Heart left ventricle (tissue), 16 donors: ENCODE measurements at regions not wholly inside any gene's neighbourhood (a gene's known extent, or its start where the extent isn't known, plus 50 kb on each side); places are given as distances from the start of the nearest gene placed in this dataset.

Experiments
- ATAC-seq, 4 donors: fragments of 200-7000 bp; cut with Tn5 transposase; one replicate each; pipeline ENCODE4 v1.9.1; 2020 to 2022; ENCODE audit warnings: moderate library complexity in 4 of 4, mild to moderate bottlenecking in 3 of 4, moderate number of reproducible peaks in 1 of 4
- DNase-seq, 5 donors: peaks; one replicate each; pipeline ENCODE4 v3.0.0-alpha.2; 2020
- H3K27ac ChIP-seq, 12 donors: fragments of 200-600 bp; sonication (generic) in 4 of 12; one replicate each; pipeline versions ENCODE4 v1.5.0 to v1.8.0; 2016 to 2022; ENCODE audit warnings: mild to moderate bottlenecking in 2 of 12
- H3K27me3 ChIP-seq, 9 donors: fragments of 200-600 bp; sonication (generic) in 2 of 9; one replicate each; pipeline versions ENCODE4 v1.5.1 to v1.8.0; 2016 to 2022; ENCODE audit warnings: mild to moderate bottlenecking in 3 of 9
- H3K36me3 ChIP-seq, 9 donors: fragments of 200-600 bp; sonication (generic) in 2 of 9; one replicate each; pipeline versions ENCODE4 v1.5.0 to v1.8.0; 2018 to 2022; ENCODE audit warnings: mild to moderate bottlenecking in 2 of 9
- H3K4me1 ChIP-seq, 12 donors: fragments of 200-600 bp; sonication (generic) in 4 of 12; one replicate each; pipeline versions ENCODE4 v1.5.0 to v1.8.0; 2016 to 2022; ENCODE audit warnings: mild to moderate bottlenecking in 3 of 12
- H3K4me3 ChIP-seq, 12 donors: fragments of 200-600 bp; sonication (generic) in 4 of 12; one replicate each; pipeline versions ENCODE4 v1.5.0 to v1.8.0; 2017 to 2022; ENCODE audit warnings: mild to moderate bottlenecking in 9 of 12, moderate library complexity in 4 of 12
- H3K9me3 ChIP-seq, 12 donors: fragments of 200-600 bp; sonication (generic) in 4 of 12; one replicate each; pipeline versions ENCODE4 v1.5.0 to v1.8.0; 2016 to 2022; ENCODE audit warnings: mild to moderate bottlenecking in 1 of 12
- CTCF ChIP-seq, 12 donors: fragments of 200-600 bp; sonication (generic) in 4 of 12; IDR thresholded peaks; one replicate each; pipeline versions ENCODE4 v1.5.0 to v1.8.0; 2018 to 2022; ENCODE audit warnings: antibody characterized with exemption in 12 of 12, mild to moderate bottlenecking in 5 of 12
- POLR2A ChIP-seq, 2 donors: fragments of 450-650 bp; IDR thresholded peaks; one replicate each; pipeline ENCODE4 v1.6.1; 2017; ENCODE audit warnings: antibody characterized with exemption in 2 of 2, mild to moderate bottlenecking in 2 of 2, moderate library complexity in 2 of 2
- WGBS, 4 donors: extraction: QIAGEN DNeasy Blood & Tissue Kit in 2 of 4; methylation state at CpG; one replicate each; pipeline versions ENCODE4 v1.1.5 to v1.1.7; 2013 to 2018; 5-methylcytosine and 5-hydroxymethylcytosine counted together
- intact Hi-C, 10 donors: fragments of 100-400 bp; cut with DNase I; formaldehyde crosslinking; loops; one replicate each; pipeline versions ENCODE4 v1.11.1 to v1.14.2; 2022
- donor health status: ischemic (EF 13 %, LVEDD 7.1; RV severe dilation, severe dysfunction).
- donor health status: healthy with polysubstance abuse.
- donor health status: DM: no; HTN: yes; CAD: no.
- donor health status: DM: no; HTN: no; CAD: no.
- donor health status: ischemic (EF 25% LVEDD 6.9; RV normal size, moderate dysfunction).
- donor health status: ischemic (EF 25% LVEDD 5.7; RV mildly dilated, moderate dysfunction).
- donor health status: healthy.
- donor health status: DM: yes; HTN: yes; CAD: no.
- donor health status: ischemic (EF 35%, LVEDD 5.7; RV mildly dilated, moderate dysfunction).
- donor health status: nonischemic (EF 11% LVEDD 7.7; RV severe dilation, severe dysfunction).
- donor health status: DM: yes; HTN: yes; CAD: no.
- donor health status: PGD.
- donor health status: ischemic (EF 29% LVEDD 5.4; RV normal size, mild dysfunction).
- donor health status: nonischemic (EF 23%, LVEDD 6.1; RV moderate dilation, normal function).

- intact Hi-C loops, result no loop called here
- no peaks in the 10 kb centered on the region for H3K4me1 ChIP-seq
- H3K27ac ChIP-seq, result no peak overlapping the region
- DNase-seq (no peak), ATAC-seq (no peak)
- TF ChIP-seq POLR2A (IDR thresholded peaks at IDR 0.05) (no peak), CTCF (IDR thresholded peaks at IDR 0.05) (no peak)
- no peaks in the 10 kb centered on the region for H3K27me3 ChIP-seq
- H3K4me3 ChIP-seq, result no peak overlapping the region
- no peaks in the 10 kb centered on the region for H3K36me3 ChIP-seq
- 92 to 96% (median 93%) methylated on average over 3 of the region's 3 CpGs for WGBS, 4 donors
- H3K9me3 ChIP-seq, result no peaks in the 10 kb centered on the region
Observed at GRCh38 chr10:121108051-121108450, 256.9 kb downstream of the WDR11 start.

- H3K4me3 ChIP-seq, result no peak overlapping the region
- ATAC-seq (no peak), DNase-seq (no peak)
- no peak for TF ChIP-seq CTCF (IDR thresholded peaks at IDR 0.05)
- TF ChIP-seq POLR2A (IDR thresholded peaks at IDR 0.05), result no peak
- no peak overlapping the region for H3K27ac ChIP-seq
- no peaks in the 10 kb centered on the region for H3K4me1 ChIP-seq
- intact Hi-C loops, result no loop called here
- peaks cover 0 to 3% (median 0%) of the 10 kb centered on the region in 12 donors for H3K9me3 ChIP-seq
- peaks cover 0 to 3% (median 0%) of the 10 kb centered on the region in 9 donors for H3K27me3 ChIP-seq
- H3K36me3 ChIP-seq, result no peaks in the 10 kb centered on the region
Observed at GRCh38 chr10:121110369-121110768, 259.2 kb downstream of the WDR11 start.

GRCh38 chr10:121112136-121112535, 261.0 kb downstream of the WDR11 start:
- Histone ChIP-seq H3K4me3 (no peak overlapping the region), H3K9me3 (peaks cover 0 to 18% (median 3%) of the 10 kb centered on the region in 12 donors), H3K27ac (no peak overlapping the region), H3K36me3 (no peaks in the 10 kb centered on the region), H3K27me3 (peaks cover 0 to 3% (median 0%) of the 10 kb centered on the region in 9 donors), H3K4me1 (no peaks in the 10 kb centered on the region)
- no peak for TF ChIP-seq POLR2A (IDR thresholded peaks at IDR 0.05)
- TF ChIP-seq CTCF (IDR thresholded peaks at IDR 0.05), result no peak
- intact Hi-C loops, result no loop called here
- whole genome bisulfite sequencing, 4 donors, result 59 to 71% (median 65%) methylated on average over 1 of the region's 1 CpG
- DNase-seq (no peak), ATAC-seq (no peak)

GRCh38 chr10:121112579-121113384, 261.6 kb downstream of the WDR11 start:
- ATAC-seq (no peak), DNase-seq (no peak)
- TF ChIP-seq CTCF (IDR thresholded peaks at IDR 0.05), result no peak
- H3K36me3 ChIP-seq, result no peaks in the 10 kb centered on the region
- intact Hi-C loops, result no loop called here
- peaks cover 0 to 22% (median 3%) of the 10 kb centered on the region in 12 donors for H3K9me3 ChIP-seq
- no peak overlapping the region for H3K27ac ChIP-seq
- no peak overlapping the region for H3K4me3 ChIP-seq
- H3K4me1 ChIP-seq, result no peaks in the 10 kb centered on the region
- peaks cover 0 to 3% (median 0%) of the 10 kb centered on the region in 9 donors for H3K27me3 ChIP-seq
- WGBS, 4 donors, result 56 to 69% (median 59%) methylated on average over 10 of the region's 10 CpGs
